GM10266 (cell line): ENCODE measurements at regions not wholly inside any gene's neighbourhood (a gene's known extent, or its start where the extent isn't known, plus 50 kb on each side); places are given as distances from the start of the nearest gene placed in this dataset.

Experiments
- DNase-seq: peaks from one replicate; pipeline ENCODE4 v3.0.0; 2012; ENCODE audit errors: extremely low spot score
- CTCF ChIP-seq: IDR thresholded peaks from 2 replicates; pipeline ENCODE4 v1.5.1; 2012; ENCODE audit warnings: mild to moderate bottlenecking, low read depth; ENCODE audit not compliant: control insufficient read depth, insufficient read depth; ENCODE audit errors: missing control alignments

- no peak for TF ChIP-seq CTCF
- no peak for DNase-seq
These were observed 85.8 kb upstream of the CUX1 start for GRCh38 chr7:101731502-101732084.

- DNase-seq = no peak
- no peak for TF ChIP-seq CTCF
These were observed 83.5 kb upstream of the CUX1 start for GRCh38 chr7:101733713-101734475.

- no peak for DNase-seq
- no peak for TF ChIP-seq CTCF
These were observed 81.3 kb upstream of the CUX1 start for GRCh38 chr7:101736084-101736483.

- no peak for DNase-seq
- TF ChIP-seq CTCF = no peak
These were observed 77.5 kb upstream of the CUX1 start for GRCh38 chr7:101739775-101740398.

- no peak for TF ChIP-seq CTCF
- peak; percentile 73 for DNase-seq
These were observed 76.3 kb upstream of the CUX1 start for GRCh38 chr7:101740981-101741725.

- peak; percentile 65 for TF ChIP-seq CTCF
- peak; percentile 77 for DNase-seq
These were observed 74.0 kb upstream of the CUX1 start for GRCh38 chr7:101743241-101743994.
